Esophagus squamous epithelium (tissue), 5 donors: ENCODE measurements at regions not wholly inside any gene's neighbourhood (a gene's known extent, or its start where the extent isn't known, plus 50 kb on each side); places are given as distances from the start of the nearest gene placed in this dataset.

ENCODE experiments used
- DNase-seq: peaks from one replicate; lab custom pipeline; 2025; lab: John Stamatoyannopoulos, UW
- H3K27ac ChIP-seq, 4 donors: fragments of 200-600 bp; sonication (generic); one replicate each; pipeline ENCODE4 v1.5.1; 2016 to 2019; ENCODE audit warnings: mild to moderate bottlenecking in 1 of 4
- H3K27me3 ChIP-seq, 4 donors: fragments of 200-600 bp; sonication (generic); 1 replicate in 3 of 4; 2 replicates in 1 of 4; pipeline versions ENCODE4 v1.5.1 to v1.6.0; 2017 to 2021; ENCODE audit warnings: antibody characterized with exemption in 1 of 4
- H3K36me3 ChIP-seq, 3 donors: fragments of 200-600 bp; sonication (generic); one replicate each; pipeline ENCODE4 v1.5.1; 2016 to 2019
- H3K4me1 ChIP-seq, 3 donors: fragments of 200-600 bp; sonication (generic); one replicate each; pipeline ENCODE4 v1.5.1; 2017 to 2019
- H3K4me3 ChIP-seq, 4 donors: fragments of 200-600 bp; sonication (generic); 1 replicate in 3 of 4; 2 replicates in 1 of 4; pipeline ENCODE4 v1.5.1; 2016 to 2019; ENCODE audit warnings: mild to moderate bottlenecking in 2 of 4, moderate library complexity in 1 of 4
- H3K9me3 ChIP-seq, 3 donors: fragments of 200-600 bp; sonication (generic); one replicate each; pipeline ENCODE4 v1.5.1; 2016 to 2019
- CTCF ChIP-seq, 6 experiments: fragments of 450-650 bp in 4 of 6; fragments of 200-600 bp in 2 of 6; sonication (generic) in 2 of 6; IDR thresholded peaks; one replicate each; pipeline ENCODE4 v1.5.1; 2016 to 2019; ENCODE audit warnings: antibody characterized with exemption in 6 of 6, mild to moderate bottlenecking in 4 of 6, moderate library complexity in 4 of 6
- POLR2A ChIP-seq, 4 donors: fragments of 450-650 bp; IDR thresholded peaks; one replicate each; pipeline ENCODE4 v1.6.1; 2017; ENCODE audit warnings: antibody characterized with exemption in 4 of 4, mild to moderate bottlenecking in 4 of 4, moderate library complexity in 3 of 4
- WGBS, 2 donors: methylation state at CpG; one replicate each; pipeline ENCODE4 v1.1.5; 2018; 5-methylcytosine and 5-hydroxymethylcytosine counted together
- intact Hi-C: fragments of 100-400 bp; cut with DNase I; formaldehyde crosslinking; loops from one replicate; pipeline ENCODE4 v1.15.0; 2022
- donor health status: DM: yes; HTN: yes; CAD: no.

- WGBS, 2 donors = 90 to 93% methylated on average over 3 of the region's 4 CpGs
- peaks cover 4 to 37% (median 13%) of the 10 kb centered on the region in 3 donors for H3K4me1 ChIP-seq
- intact Hi-C loops = no loop called here
- DNase-seq = no peak
- H3K27me3 ChIP-seq = no peaks in the 10 kb centered on the region
- no peaks in the 10 kb centered on the region for H3K36me3 ChIP-seq
- no peak overlapping the region for H3K27ac ChIP-seq
- peaks cover 0 to 3% (median 1%) of the 10 kb centered on the region in 3 donors for H3K9me3 ChIP-seq
- TF ChIP-seq POLR2A (IDR thresholded peaks at IDR 0.05) (no peak), CTCF (IDR thresholded peaks at IDR 0.05) (no peak)
- H3K4me3 ChIP-seq = no peak overlapping the region
These were observed 210.7 kb downstream of the VAPA start for GRCh38 chr18:10124557-10124956.

- Histone ChIP-seq H3K4me1 (peaks cover 4 to 37% (median 13%) of the 10 kb centered on the region in 3 donors), H3K27me3 (no peaks in the 10 kb centered on the region), H3K9me3 (no peaks in the 10 kb centered on the region), H3K4me3 (no peak overlapping the region), H3K36me3 (no peaks in the 10 kb centered on the region), H3K27ac (no peak overlapping the region)
- TF ChIP-seq CTCF (IDR thresholded peaks at IDR 0.05) (no peak), POLR2A (IDR thresholded peaks at IDR 0.05) (no peak)
- 88 to 100% methylated on average over 1 to 3 of the region's 3 CpGs for WGBS, 2 donors
- no peak for DNase-seq
- intact Hi-C loops = no loop called here
These were observed 211.2 kb downstream of the VAPA start for GRCh38 chr18:10124967-10125366.

- no peak overlapping the region for H3K4me3 ChIP-seq
- H3K27me3 ChIP-seq = peaks cover 0 to 8% (median 0%) of the 10 kb centered on the region in 4 donors
- no peaks in the 10 kb centered on the region for H3K36me3 ChIP-seq
- TF ChIP-seq POLR2A (IDR thresholded peaks at IDR 0.05) (no peak), CTCF (IDR thresholded peaks at IDR 0.05) (no peak)
- intact Hi-C loops = no loop called here
- DNase-seq = no peak
- no peak overlapping the region for H3K27ac ChIP-seq
- H3K4me1 ChIP-seq = peaks cover 0 to 27% (median 7%) of the 10 kb centered on the region in 3 donors
- 55 to 80% methylated on average over 4 to 5 of the region's 5 CpGs for WGBS, 2 donors
- H3K9me3 ChIP-seq = no peaks in the 10 kb centered on the region
These were observed 213.9 kb downstream of the VAPA start for GRCh38 chr18:10127729-10128128.

- no peaks in the 10 kb centered on the region for H3K36me3 ChIP-seq
- no peak overlapping the region for H3K27ac ChIP-seq
- peaks cover 0 to 17% (median 4%) of the 10 kb centered on the region in 3 donors for H3K4me1 ChIP-seq
- 79 to 88% methylated on average over 7 to 8 of the region's 8 CpGs for WGBS, 2 donors
- peaks cover 0 to 10% (median 0%) of the 10 kb centered on the region in 4 donors for H3K27me3 ChIP-seq
- H3K9me3 ChIP-seq = no peaks in the 10 kb centered on the region
- intact Hi-C loops = no loop called here
- TF ChIP-seq POLR2A (IDR thresholded peaks at IDR 0.05) (no peak), CTCF (IDR thresholded peaks at IDR 0.05) (no peak)
- no peak overlapping the region for H3K4me3 ChIP-seq
- no peak for DNase-seq
These were observed 215.2 kb downstream of the VAPA start for GRCh38 chr18:10128921-10129501.

- 74 to 92% methylated on average over 3 of the region's 3 CpGs for WGBS, 2 donors
- H3K36me3 ChIP-seq = no peaks in the 10 kb centered on the region
- TF ChIP-seq CTCF (IDR thresholded peaks at IDR 0.05) (no peak), POLR2A (IDR thresholded peaks at IDR 0.05) (no peak)
- peaks cover 0 to 10% (median 0%) of the 10 kb centered on the region in 4 donors for H3K27me3 ChIP-seq
- H3K4me1 ChIP-seq = peaks cover 0 to 17% (median 4%) of the 10 kb centered on the region in 3 donors
- H3K4me3 ChIP-seq = no peak overlapping the region
- DNase-seq = no peak
- intact Hi-C loops = no loop called here
- H3K27ac ChIP-seq = no peak overlapping the region
- no peaks in the 10 kb centered on the region for H3K9me3 ChIP-seq
These were observed 216.8 kb downstream of the VAPA start for GRCh38 chr18:10130606-10131005.
